ENCODE measurements at regions not wholly inside any gene's neighbourhood (a gene's known extent, or its start where the extent isn't known, plus 50 kb on each side); places are given as distances from the start of the nearest gene placed in this dataset.
A peak's percentile ranks its signal among the peaks of the same experiment; 100 is the strongest.

DNA sequence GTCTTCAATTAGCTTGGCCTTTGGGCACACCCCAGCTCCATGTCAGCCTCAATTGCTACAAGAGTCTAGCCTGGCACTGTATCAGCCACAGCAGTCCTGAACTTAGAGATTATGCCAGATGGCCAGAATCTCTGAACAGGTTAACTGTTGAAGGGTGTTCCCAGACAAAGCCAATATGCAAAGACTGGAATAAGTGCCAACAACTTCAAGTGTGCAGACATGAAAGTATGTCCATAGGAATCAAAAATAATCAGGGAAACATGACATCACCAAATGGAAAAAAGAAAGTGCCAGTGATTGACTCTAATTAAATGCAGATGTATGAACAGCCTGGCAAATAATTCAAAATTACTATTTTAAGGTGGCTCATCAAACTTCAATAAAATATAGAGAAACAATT, 98.5 kb upstream of the DOCK10 start:
- TF ChIP-seq, protein P1, sequence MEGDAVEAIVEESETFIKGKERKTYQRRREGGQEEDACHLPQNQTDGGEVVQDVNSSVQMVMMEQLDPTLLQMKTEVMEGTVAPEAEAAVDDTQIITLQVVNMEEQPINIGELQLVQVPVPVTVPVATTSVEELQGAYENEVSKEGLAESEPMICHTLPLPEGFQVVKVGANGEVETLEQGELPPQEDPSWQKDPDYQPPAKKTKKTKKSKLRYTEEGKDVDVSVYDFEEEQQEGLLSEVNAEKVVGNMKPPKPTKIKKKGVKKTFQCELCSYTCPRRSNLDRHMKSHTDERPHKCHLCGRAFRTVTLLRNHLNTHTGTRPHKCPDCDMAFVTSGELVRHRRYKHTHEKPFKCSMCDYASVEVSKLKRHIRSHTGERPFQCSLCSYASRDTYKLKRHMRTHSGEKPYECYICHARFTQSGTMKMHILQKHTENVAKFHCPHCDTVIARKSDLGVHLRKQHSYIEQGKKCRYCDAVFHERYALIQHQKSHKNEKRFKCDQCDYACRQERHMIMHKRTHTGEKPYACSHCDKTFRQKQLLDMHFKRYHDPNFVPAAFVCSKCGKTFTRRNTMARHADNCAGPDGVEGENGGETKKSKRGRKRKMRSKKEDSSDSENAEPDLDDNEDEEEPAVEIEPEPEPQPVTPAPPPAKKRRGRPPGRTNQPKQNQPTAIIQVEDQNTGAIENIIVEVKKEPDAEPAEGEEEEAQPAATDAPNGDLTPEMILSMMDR (conservative IDR thresholded peaks at IDR 0.05; ENCODE audit: control insufficient read depth, insufficient read depth, low read depth, low read length) = no peak
- DNase-seq (ENCODE audit: low read depth) = peak; percentile 12
- H3K4me3 ChIP-seq (ENCODE audit: control insufficient read depth, low read depth, low read length) = no peak overlapping the region

DNA sequence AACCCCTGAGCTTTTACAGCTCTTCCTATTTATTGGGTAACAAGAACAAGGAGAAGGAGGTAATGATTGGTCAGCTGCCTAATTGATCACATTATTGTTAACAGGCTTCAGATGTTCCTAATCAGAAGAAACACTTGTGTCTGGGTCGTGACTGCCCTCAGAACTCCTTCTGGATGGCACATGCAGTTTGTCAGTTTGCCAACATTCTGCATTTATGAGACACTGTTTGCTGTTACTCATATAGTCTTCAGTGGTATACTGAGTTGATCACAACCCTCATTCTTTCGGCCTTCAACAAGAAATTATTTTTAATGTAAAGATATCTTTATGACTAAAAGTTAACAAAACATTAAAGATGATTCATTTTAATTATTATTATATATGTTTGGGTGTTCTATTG, 95.7 kb upstream of the DOCK10 start:
- TF ChIP-seq, protein P1 (conservative IDR thresholded peaks at IDR 0.05; ENCODE audit: control insufficient read depth, insufficient read depth, low read depth, low read length) = no peak
- DNase-seq (ENCODE audit: low read depth) = peak; percentile 57

DNA sequence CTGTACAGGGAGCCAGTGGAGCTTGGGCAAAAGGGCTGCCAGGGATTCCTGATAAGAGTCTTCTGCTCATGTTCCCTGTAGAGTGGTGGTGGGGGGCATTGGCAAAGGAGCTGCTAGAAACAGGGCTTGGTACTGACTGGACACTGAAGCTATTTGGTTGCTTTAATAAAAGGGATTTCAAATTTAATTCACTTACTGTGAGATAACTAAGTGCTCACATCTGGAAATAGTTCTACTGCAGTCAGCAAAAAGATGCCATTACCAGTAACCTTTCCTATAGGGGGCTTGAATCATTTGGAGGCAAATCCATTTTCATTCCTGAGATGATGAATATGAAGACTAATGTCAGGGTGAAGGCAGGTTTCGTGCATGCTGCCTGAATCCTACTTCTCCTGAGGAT, 94.3 kb upstream of the DOCK10 start:
- DNase-seq (ENCODE audit: low read depth) = no peak
- TF ChIP-seq, protein P1 (conservative IDR thresholded peaks at IDR 0.05; ENCODE audit: control insufficient read depth, insufficient read depth, low read depth, low read length) = no peak
- H3K4me3 ChIP-seq (ENCODE audit: control insufficient read depth, low read depth, low read length) = no peak overlapping the region

More for the DNA sequence above, 95.7 kb upstream of the DOCK10 start:
- H3K4me3 ChIP-seq (ENCODE audit: control insufficient read depth, low read depth, low read length) = no peak overlapping the region

DNA sequence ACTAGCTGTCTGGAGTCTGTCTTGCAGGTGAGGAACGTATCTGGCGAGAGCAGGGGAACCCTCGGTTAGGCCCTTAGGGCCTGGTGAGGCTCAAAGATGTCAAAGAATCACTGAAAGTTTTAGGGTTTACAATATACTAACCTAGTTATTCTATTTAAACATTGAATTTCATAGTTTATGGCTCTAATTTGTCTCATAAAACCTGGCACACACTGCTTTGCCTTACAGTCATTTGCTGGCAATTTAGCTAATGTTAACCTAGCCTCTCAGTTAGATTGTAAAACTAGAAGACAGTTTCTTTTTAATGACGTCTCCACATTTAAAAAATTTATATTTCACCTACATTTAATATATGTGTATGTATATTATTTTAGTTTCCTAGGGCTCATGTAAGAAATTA, 89.6 kb upstream of the DOCK10 start:
- H3K4me3 ChIP-seq (ENCODE audit: control insufficient read depth, low read depth, low read length) = no peak overlapping the region
- no peak for DNase-seq (ENCODE audit: low read depth)
- TF ChIP-seq, protein P1 (conservative IDR thresholded peaks at IDR 0.05; ENCODE audit: control insufficient read depth, insufficient read depth, low read depth, low read length) = no peak

DNA sequence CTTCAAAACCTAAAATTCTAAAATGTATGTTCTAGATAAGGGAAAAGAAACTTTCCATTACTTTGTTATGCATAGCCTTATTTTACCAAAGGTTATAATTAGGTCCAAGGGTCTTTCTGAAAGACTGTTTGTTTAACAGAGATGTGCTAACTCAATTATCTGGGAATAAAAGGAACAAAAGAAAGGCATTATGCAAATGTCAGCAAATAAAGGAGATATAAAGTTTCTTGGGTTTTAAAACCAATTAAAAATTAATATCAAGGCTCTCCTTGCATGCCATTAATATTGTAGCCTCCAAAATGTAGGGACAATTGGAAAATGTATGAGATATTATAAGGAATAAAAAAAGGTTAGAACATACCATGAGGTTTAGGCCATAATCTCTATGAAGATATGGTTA, 87.8 kb upstream of the DOCK10 start:
- TF ChIP-seq, protein P1 (conservative IDR thresholded peaks at IDR 0.05; ENCODE audit: control insufficient read depth, insufficient read depth, low read depth, low read length) = no peak
- no peak for DNase-seq (ENCODE audit: low read depth)
- no peak overlapping the region for H3K4me3 ChIP-seq (ENCODE audit: control insufficient read depth, low read depth, low read length)

DNA sequence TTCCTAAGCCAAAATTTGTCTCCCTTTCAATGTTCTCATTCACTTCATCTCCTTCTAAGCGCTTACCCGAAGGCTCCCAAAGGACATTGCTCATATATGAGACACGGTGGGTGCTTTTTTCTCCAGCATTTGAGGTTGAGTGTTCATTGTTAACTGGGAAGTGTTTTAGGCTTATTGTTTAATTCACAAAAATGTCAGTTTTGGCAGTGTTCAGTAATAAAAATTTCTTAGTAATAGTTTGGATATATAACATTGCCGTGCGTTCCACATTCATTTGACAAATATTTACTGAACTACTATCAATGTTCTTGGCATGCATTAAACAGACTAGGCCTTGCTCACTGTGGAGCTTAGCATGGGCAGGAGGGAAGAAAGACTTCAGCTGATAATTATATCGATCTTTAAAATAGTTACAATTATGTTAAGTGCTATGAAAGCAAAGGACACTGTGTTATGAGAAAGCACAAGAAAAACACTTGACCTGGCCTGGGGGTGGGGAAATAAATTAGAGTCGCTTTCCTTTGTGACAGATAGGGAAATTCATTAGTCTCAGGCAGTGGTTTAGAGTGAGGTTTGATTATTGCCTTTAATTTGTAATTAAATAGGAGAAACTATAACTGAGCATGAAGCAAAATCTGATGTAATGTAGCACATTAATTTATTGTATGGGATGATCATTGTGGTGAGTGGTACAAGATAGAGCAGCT, 82.2 kb upstream of the DOCK10 start:
- no peak overlapping the region for H3K4me3 ChIP-seq (ENCODE audit: control insufficient read depth, low read depth, low read length)
- DNase-seq (ENCODE audit: low read depth) = no peak
- TF ChIP-seq, protein P1 (conservative IDR thresholded peaks at IDR 0.05; ENCODE audit: control insufficient read depth, insufficient read depth, low read depth, low read length) = no peak
